ENCODE measurements at regions not wholly inside any gene's neighbourhood (a gene's known extent, or its start where the extent isn't known, plus 50 kb on each side); places are given as distances from the start of the nearest gene placed in this dataset.

DNA sequence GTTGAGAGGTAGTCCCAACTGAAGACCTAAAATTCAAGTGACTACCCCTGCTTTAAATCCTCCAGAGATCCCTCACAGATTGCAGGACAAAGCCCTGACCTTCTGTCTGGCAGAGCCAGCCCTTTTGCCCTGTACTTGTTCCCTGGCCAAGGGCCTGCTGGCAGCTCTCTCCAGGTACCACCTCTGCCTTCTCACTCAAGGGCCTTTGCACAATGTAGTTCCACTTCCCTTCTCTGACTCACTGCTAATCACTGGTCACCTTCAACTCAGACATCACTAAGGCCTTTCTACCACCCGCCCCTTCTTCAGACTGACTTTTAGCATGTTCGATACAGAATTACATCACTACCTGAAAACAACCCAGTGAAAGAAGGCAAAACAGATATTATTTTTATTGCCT is 411.0 kb downstream of the TMEM182 start:
- TF ChIP-seq, protein P1, sequence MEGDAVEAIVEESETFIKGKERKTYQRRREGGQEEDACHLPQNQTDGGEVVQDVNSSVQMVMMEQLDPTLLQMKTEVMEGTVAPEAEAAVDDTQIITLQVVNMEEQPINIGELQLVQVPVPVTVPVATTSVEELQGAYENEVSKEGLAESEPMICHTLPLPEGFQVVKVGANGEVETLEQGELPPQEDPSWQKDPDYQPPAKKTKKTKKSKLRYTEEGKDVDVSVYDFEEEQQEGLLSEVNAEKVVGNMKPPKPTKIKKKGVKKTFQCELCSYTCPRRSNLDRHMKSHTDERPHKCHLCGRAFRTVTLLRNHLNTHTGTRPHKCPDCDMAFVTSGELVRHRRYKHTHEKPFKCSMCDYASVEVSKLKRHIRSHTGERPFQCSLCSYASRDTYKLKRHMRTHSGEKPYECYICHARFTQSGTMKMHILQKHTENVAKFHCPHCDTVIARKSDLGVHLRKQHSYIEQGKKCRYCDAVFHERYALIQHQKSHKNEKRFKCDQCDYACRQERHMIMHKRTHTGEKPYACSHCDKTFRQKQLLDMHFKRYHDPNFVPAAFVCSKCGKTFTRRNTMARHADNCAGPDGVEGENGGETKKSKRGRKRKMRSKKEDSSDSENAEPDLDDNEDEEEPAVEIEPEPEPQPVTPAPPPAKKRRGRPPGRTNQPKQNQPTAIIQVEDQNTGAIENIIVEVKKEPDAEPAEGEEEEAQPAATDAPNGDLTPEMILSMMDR (IDR thresholded peaks at IDR 0.05 in 8 of 11, conservative IDR thresholded peaks at IDR 0.05 in 3 of 11): no peak
- TF ChIP-seq POLR2A (IDR thresholded peaks at IDR 0.05): no peak
